ENCODE measurements at regions not wholly inside any gene's neighbourhood (a gene's known extent, or its start where the extent isn't known, plus 50 kb on each side); places are given as distances from the start of the nearest gene placed in this dataset.

DNA sequence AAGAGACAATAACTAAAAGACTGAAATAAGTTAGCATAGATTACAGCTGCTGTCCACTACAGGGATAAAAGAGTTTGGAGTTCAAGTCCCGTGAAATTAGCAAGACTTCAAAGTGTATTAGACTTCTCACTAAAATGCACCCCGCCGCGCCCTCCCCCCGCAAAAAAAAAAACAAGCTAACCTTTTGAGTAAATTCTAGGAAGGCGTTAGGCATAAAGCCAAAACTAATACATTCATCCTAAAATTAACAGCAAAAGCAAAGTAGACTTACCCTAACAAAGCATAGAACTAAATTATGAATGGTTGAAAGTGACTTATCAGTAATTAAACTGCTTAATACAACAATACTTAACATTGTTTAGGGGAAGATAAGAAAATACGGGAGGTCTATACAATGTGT, 581.0 kb upstream of the CHORDC1 start:
- no peak for TF ChIP-seq TAF1 (IDR thresholded peaks at IDR 0.05; ENCODE audit: borderline replicate concordance, insufficient read depth, low read length)
- TF ChIP-seq SIN3A (IDR thresholded peaks at IDR 0.05; ENCODE audit: borderline replicate concordance, insufficient read depth, low read length) = no peak
- TF ChIP-seq POLR2AphosphoS5 (IDR thresholded peaks at IDR 0.05; ENCODE audit: low read depth, low read length) = no peak
- TF ChIP-seq, protein P1, sequence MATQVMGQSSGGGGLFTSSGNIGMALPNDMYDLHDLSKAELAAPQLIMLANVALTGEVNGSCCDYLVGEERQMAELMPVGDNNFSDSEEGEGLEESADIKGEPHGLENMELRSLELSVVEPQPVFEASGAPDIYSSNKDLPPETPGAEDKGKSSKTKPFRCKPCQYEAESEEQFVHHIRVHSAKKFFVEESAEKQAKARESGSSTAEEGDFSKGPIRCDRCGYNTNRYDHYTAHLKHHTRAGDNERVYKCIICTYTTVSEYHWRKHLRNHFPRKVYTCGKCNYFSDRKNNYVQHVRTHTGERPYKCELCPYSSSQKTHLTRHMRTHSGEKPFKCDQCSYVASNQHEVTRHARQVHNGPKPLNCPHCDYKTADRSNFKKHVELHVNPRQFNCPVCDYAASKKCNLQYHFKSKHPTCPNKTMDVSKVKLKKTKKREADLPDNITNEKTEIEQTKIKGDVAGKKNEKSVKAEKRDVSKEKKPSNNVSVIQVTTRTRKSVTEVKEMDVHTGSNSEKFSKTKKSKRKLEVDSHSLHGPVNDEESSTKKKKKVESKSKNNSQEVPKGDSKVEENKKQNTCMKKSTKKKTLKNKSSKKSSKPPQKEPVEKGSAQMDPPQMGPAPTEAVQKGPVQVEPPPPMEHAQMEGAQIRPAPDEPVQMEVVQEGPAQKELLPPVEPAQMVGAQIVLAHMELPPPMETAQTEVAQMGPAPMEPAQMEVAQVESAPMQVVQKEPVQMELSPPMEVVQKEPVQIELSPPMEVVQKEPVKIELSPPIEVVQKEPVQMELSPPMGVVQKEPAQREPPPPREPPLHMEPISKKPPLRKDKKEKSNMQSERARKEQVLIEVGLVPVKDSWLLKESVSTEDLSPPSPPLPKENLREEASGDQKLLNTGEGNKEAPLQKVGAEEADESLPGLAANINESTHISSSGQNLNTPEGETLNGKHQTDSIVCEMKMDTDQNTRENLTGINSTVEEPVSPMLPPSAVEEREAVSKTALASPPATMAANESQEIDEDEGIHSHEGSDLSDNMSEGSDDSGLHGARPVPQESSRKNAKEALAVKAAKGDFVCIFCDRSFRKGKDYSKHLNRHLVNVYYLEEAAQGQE (IDR thresholded peaks at IDR 0.05; ENCODE audit: insufficient read depth in 1 of 2, low read depth in 2 of 2, low read length in 2 of 2) = no peak
